H1 (cell line): ENCODE measurements at regions not wholly inside any gene's neighbourhood (a gene's known extent, or its start where the extent isn't known, plus 50 kb on each side); places are given as distances from the start of the nearest gene placed in this dataset.

Experiments
- BACH1 ChIP-seq: IDR thresholded peaks from 2 replicates; pipeline ENCODE4 v1.6.1; 2012; ENCODE audit warnings: low read length, improper control_type of control experiment
- TEAD4 ChIP-seq: IDR thresholded peaks from 2 replicates; pipeline ENCODE4 v1.6.1; 2012; ENCODE audit warnings: low read depth, low read length, inconsistent platforms, mixed read lengths

DNA sequence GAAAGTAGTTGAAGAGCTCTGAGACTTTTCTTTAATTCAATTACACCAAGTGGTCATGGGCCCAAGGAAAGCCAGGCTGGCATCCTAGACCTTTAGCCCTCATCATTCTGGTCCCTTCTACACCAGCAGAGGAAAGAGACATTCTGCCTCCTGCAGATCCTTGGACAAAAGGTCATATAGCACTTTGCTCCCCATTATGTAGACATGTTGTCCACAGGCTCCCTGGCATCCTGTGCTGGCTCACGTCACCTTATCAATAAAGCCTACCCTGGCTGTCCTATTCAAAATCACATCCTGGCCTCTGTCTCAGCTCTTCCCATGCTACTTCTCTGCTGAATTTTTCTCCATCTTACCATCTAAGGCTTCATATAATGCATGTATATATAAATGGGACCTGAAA, 61.6 kb upstream of the MAF start (continued):
- TF ChIP-seq BACH1 (no peak), TEAD4 (no peak)
